ENCODE measurements at regions not wholly inside any gene's neighbourhood (a gene's known extent, or its start where the extent isn't known, plus 50 kb on each side); places are given as distances from the start of the nearest gene placed in this dataset.

DNA sequence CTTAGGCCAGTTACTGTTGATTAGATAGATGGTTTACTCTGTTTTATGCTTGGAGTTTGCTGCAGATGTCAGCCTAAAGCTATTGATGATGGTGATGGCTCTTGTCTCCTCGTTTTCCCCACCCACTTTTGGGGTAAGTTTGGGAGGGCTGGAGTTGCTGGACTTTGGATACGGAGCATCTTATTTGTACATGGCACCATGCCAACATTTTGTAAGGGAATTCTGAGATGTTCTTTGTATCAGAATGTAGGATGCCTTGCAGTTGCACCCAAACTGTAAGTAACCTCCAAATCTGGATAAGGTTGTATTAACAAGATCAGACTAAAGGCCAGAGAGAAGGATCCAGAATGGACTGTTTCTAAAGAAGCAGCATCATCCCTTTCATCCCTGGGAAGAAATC is 551.9 kb upstream of the ZFHX3 start:
- intact Hi-C loops (cut with micrococcal nuclease; ENCODE audit: unreplicated experiment) = no loop called here
- ATAC-seq (no peak), DNase-seq (ENCODE audit: low read depth, low spot score) (no peak)
- TF ChIP-seq, protein P1, sequence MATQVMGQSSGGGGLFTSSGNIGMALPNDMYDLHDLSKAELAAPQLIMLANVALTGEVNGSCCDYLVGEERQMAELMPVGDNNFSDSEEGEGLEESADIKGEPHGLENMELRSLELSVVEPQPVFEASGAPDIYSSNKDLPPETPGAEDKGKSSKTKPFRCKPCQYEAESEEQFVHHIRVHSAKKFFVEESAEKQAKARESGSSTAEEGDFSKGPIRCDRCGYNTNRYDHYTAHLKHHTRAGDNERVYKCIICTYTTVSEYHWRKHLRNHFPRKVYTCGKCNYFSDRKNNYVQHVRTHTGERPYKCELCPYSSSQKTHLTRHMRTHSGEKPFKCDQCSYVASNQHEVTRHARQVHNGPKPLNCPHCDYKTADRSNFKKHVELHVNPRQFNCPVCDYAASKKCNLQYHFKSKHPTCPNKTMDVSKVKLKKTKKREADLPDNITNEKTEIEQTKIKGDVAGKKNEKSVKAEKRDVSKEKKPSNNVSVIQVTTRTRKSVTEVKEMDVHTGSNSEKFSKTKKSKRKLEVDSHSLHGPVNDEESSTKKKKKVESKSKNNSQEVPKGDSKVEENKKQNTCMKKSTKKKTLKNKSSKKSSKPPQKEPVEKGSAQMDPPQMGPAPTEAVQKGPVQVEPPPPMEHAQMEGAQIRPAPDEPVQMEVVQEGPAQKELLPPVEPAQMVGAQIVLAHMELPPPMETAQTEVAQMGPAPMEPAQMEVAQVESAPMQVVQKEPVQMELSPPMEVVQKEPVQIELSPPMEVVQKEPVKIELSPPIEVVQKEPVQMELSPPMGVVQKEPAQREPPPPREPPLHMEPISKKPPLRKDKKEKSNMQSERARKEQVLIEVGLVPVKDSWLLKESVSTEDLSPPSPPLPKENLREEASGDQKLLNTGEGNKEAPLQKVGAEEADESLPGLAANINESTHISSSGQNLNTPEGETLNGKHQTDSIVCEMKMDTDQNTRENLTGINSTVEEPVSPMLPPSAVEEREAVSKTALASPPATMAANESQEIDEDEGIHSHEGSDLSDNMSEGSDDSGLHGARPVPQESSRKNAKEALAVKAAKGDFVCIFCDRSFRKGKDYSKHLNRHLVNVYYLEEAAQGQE (IDR thresholded peaks at IDR 0.05; ENCODE audit: insufficient read depth in 1 of 2, low read depth in 2 of 2, low read length in 1 of 2) = no peak
- TF ChIP-seq TCF7L2 (IDR thresholded peaks at IDR 0.05; ENCODE audit: low read depth, low read length) (no peak), SIN3A (IDR thresholded peaks at IDR 0.05; ENCODE audit: borderline replicate concordance, insufficient read depth, low read depth, low read length) (no peak), POLR2AphosphoS5 (IDR thresholded peaks at IDR 0.05; ENCODE audit: low read depth, low read length) (no peak)
- TF ChIP-seq, protein P2, sequence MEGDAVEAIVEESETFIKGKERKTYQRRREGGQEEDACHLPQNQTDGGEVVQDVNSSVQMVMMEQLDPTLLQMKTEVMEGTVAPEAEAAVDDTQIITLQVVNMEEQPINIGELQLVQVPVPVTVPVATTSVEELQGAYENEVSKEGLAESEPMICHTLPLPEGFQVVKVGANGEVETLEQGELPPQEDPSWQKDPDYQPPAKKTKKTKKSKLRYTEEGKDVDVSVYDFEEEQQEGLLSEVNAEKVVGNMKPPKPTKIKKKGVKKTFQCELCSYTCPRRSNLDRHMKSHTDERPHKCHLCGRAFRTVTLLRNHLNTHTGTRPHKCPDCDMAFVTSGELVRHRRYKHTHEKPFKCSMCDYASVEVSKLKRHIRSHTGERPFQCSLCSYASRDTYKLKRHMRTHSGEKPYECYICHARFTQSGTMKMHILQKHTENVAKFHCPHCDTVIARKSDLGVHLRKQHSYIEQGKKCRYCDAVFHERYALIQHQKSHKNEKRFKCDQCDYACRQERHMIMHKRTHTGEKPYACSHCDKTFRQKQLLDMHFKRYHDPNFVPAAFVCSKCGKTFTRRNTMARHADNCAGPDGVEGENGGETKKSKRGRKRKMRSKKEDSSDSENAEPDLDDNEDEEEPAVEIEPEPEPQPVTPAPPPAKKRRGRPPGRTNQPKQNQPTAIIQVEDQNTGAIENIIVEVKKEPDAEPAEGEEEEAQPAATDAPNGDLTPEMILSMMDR (IDR thresholded peaks at IDR 0.05) = no peak
- Histone ChIP-seq H3K9me3 (ENCODE audit: control insufficient read depth, insufficient read depth, low read depth, low read length) (no peaks in the 10 kb centered on the region), H3K4me3 (ENCODE audit: low read depth in 2 of 2, low read length in 2 of 2) (no peak overlapping the region), H3K27ac (ENCODE audit: low read length) (no peak overlapping the region), H3K36me3 (ENCODE audit: control insufficient read depth, insufficient read depth, low read length) (no peaks in the 10 kb centered on the region), H3K4me1 (ENCODE audit: control insufficient read depth, insufficient read depth, low read length) (no peaks in the 10 kb centered on the region), H3K27me3 (ENCODE audit: control insufficient read depth, insufficient read depth, low read length) (no peaks in the 10 kb centered on the region)
- BruUV-seq (replicated peaks) = no TSS peak
- CTCF ChIA-PET = no interaction called here
- in situ Hi-C loops (cut with HindIII; ENCODE audit: low pct_unique_long_range_greater_than_20kb, low sequenced_read_pairs) = no loop called here
- POLR2A ChIA-PET = no interaction called here

DNA sequence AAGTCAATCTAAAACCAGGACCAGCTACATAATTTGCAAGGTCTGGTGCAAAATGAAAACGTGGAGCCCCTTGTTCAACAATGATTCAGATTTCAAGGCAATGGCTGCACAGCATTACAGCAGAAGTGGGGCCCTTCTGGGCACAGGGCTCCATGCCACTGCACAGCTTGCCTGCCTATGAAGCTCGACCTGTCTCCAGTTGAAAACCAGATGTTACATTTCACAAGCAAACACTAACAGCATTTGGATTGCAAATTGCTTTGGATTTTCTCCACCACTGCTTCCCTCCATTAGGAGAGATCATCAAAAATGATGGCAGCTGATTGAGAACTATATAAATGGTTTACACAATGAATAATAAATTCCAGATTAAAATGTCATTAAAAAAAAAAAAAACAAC is 551.4 kb upstream of the ZFHX3 start:
- H3K27ac ChIP-seq (ENCODE audit: low read length) = no peak overlapping the region
- H3K27me3 ChIP-seq (ENCODE audit: control insufficient read depth, insufficient read depth, low read length) = no peaks in the 10 kb centered on the region
- H3K4me3 ChIP-seq (ENCODE audit: low read depth in 2 of 2, low read length in 2 of 2) = no peak overlapping the region
- TF ChIP-seq SIN3A (IDR thresholded peaks at IDR 0.05; ENCODE audit: borderline replicate concordance, insufficient read depth, low read depth, low read length) = no peak
- TF ChIP-seq POLR2AphosphoS5 (IDR thresholded peaks at IDR 0.05; ENCODE audit: low read depth, low read length) = no peak
- TF ChIP-seq TCF7L2 (IDR thresholded peaks at IDR 0.05; ENCODE audit: low read depth, low read length) = no peak
- TF ChIP-seq, protein P2 (IDR thresholded peaks at IDR 0.05) = no peak
- TF ChIP-seq, protein P1 (IDR thresholded peaks at IDR 0.05; ENCODE audit: insufficient read depth in 1 of 2, low read depth in 2 of 2, low read length in 1 of 2) = no peak
- in situ Hi-C loops (cut with HindIII; ENCODE audit: low pct_unique_long_range_greater_than_20kb, low sequenced_read_pairs) = no loop called here
- H3K9me3 ChIP-seq (ENCODE audit: control insufficient read depth, insufficient read depth, low read depth, low read length) = no peaks in the 10 kb centered on the region
- ATAC-seq (no peak), DNase-seq (ENCODE audit: low read depth, low spot score) (no peak)
- intact Hi-C loops (cut with micrococcal nuclease; ENCODE audit: unreplicated experiment) = no loop called here
- ChIA-PET CTCF (no interaction called here), POLR2A (interaction anchor here (0.6 kb wide), 1 partner anchor 751 kb away, joined by 5 read pairs; no protein-coding TSS in a partner anchor)
- BruUV-seq (replicated peaks) = no TSS peak
- no peaks in the 10 kb centered on the region for H3K36me3 ChIP-seq (ENCODE audit: control insufficient read depth, insufficient read depth, low read length)
- H3K4me1 ChIP-seq (ENCODE audit: control insufficient read depth, insufficient read depth, low read length) = no peaks in the 10 kb centered on the region

All from Panc1 (cell line).